ENCODE measurements at regions not wholly inside any gene's neighbourhood (a gene's known extent, or its start where the extent isn't known, plus 50 kb on each side); places are given as distances from the start of the nearest gene placed in this dataset.

DNA sequence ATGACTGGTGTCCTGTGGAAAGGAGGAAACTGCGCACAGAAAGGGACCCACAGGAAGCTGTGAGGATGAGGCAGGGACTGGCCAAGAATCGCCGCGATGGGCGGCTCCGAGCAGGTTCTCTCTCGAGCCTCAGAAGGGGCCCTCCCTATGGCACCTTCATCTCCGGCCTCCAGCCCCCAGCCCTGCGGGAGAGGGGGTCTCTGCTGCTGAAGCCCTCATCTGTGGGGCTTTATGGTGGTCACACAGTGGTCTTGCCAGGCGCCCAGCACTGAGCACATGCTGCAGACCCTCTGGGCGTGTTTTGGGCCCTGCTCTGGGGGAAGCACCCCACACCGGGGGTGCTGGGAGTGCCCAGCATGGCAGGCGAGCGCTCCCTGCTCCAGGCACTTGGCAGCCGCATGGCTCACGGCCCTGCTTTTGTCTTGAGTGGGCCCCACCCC is 86.6 kb upstream of the ACTRT2 start (continued):
- no peak for TF ChIP-seq CHD7 (IDR thresholded peaks at IDR 0.05; ENCODE audit: insufficient replicate concordance, low read length)
- TF ChIP-seq CHD1 (IDR thresholded peaks at IDR 0.05; ENCODE audit: low read depth, low read length): no peak
